ENCODE measurements at regions not wholly inside any gene's neighbourhood (a gene's known extent, or its start where the extent isn't known, plus 50 kb on each side); places are given as distances from the start of the nearest gene placed in this dataset.

DNA sequence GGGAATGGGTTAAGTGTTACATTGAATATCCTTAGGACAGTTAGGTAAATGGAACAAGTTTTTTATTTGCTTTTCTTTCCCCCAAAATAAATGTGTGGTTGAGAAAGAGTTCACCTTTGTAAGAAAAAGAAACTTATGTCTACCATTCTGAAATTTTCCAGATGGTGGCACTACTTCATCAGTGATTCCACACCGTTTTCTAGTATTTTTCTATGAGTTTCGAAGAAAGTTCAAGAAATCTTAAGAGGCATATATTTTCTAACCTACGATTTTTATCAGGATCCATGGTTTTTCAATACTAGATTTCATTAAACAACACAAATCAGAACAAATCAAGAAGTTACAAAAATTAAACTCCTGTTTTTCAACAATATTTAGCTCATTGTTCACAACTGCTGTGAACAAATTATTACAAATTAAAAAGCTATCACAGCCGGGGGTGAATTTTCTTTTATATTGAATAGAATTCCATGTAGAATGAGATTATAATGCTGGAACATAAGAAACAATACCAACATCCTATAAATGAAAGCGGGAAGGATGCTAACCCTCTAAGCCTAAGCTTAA lies 163.1 kb upstream of the NPVF start:
- Mint-ChIP-seq H3K27ac (no peak overlapping the region), H3K36me3 (ENCODE audit: low read depth) (no peaks in the 10 kb centered on the region), H3K27me3 (ENCODE audit: low read depth) (peaks cover 18% of the 10 kb centered on the region), H3K9me3 (ENCODE audit: insufficient read depth) (no peaks in the 10 kb centered on the region), H3K4me3 (no peak overlapping the region), H3K4me1 (ENCODE audit: low read depth) (peaks cover 1% of the 10 kb centered on the region)
- DNase-seq (no peak), ATAC-seq (no peak)
- POLR2A ChIA-PET = no interaction called here
- CTCF ChIA-PET = interaction anchor here (0.7 to 9.5 kb wide), 11 partner anchors 11 to 463 kb away, joined by 3 to 112 read pairs (median 5); no protein-coding TSS in a partner anchor

DNA sequence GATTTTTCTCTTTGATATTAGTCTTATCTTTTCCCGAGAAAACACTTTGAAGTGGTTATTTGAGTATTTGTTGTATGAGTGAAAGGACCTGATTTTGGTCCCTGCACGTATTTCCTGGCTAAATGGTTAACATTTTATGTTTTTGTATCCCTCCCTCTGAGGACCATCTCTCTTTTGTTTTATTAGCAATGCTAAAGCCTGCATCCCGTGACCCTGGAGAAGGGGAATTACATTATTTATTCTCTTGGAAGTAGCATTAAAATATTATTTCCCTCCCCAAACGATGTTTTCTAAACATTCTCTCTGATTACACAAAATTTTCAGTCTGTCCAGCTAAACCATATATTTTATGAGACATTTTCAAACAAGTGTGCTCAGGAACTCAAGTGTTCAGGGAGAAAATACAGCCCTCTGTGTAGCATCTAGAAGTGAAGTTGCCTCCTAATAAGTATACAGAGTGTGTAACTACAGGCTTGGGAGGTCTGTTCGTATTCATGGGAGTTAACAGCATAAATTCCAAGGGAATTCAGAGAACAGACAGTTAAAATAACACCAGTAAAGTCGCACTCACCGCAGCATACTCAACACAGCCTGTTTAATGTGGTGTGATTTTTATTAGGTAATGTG lies 163.8 kb upstream of the NPVF start:
- Mint-ChIP-seq H3K4me1 (ENCODE audit: low read depth) (peaks cover 1% of the 10 kb centered on the region), H3K36me3 (ENCODE audit: low read depth) (no peaks in the 10 kb centered on the region), H3K27ac (no peak overlapping the region), H3K27me3 (ENCODE audit: low read depth) (peaks cover 18% of the 10 kb centered on the region), H3K4me3 (no peak overlapping the region), H3K9me3 (ENCODE audit: insufficient read depth) (no peaks in the 10 kb centered on the region)
- no peak for ATAC-seq
- CTCF ChIA-PET = interaction anchor here (0.7 to 9.5 kb wide), 11 partner anchors 10 to 462 kb away, joined by 3 to 112 read pairs (median 5); no protein-coding TSS in a partner anchor
- POLR2A ChIA-PET = no interaction called here
- no peak for DNase-seq

DNA sequence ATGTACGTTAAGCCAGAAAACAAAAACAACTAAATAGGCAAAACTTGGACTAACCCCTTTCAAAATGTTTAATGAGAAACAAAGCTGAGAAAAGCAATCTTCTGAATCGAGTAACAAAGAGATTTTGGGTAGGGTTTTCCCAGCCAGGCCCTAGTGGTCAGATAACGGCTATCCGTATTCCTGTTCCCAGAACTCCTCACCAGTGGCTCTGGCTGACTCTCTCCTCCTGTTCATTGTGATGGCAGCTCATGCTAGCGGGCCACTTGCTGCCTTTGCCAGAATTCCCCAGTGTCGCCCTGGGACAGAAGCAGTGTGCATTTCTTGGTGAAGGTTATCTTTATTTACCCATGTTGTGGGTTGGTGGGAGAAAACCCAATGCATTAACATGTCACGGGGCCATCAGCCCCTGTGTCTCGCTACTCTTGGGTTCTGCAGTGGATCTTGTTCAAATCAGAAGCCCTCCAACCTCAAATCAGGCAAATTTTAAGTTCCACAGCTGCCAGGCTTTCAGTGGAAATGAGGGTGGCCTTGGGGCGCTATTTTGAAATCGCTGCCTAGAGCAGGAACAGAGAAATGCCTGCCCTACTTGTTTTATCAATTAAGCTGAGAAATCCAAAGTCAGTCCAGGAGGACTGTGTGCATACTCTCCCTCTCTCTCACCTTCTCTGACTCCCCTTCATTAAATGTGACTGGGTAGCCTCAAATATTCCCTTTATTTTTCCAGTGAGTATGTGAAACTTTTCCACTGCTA lies 164.5 kb upstream of the NPVF start:
- CTCF ChIA-PET = interaction anchor here (6.7 to 9.5 kb wide), 2 partner anchors 134 to 173 kb away, joined by 92 to 112 read pairs; no protein-coding TSS in a partner anchor
- H3K36me3 Mint-ChIP-seq (ENCODE audit: low read depth) = no peaks in the 10 kb centered on the region
- POLR2A ChIA-PET = no interaction called here
- no peaks in the 10 kb centered on the region for H3K9me3 Mint-ChIP-seq (ENCODE audit: insufficient read depth)
- H3K27me3 Mint-ChIP-seq (ENCODE audit: low read depth) = peaks cover 15% of the 10 kb centered on the region
- no peak overlapping the region for H3K4me3 Mint-ChIP-seq
- no peak for DNase-seq
- peaks cover 1% of the 10 kb centered on the region for H3K4me1 Mint-ChIP-seq (ENCODE audit: low read depth)
- no peak for ATAC-seq
- no peak overlapping the region for H3K27ac Mint-ChIP-seq

DNA sequence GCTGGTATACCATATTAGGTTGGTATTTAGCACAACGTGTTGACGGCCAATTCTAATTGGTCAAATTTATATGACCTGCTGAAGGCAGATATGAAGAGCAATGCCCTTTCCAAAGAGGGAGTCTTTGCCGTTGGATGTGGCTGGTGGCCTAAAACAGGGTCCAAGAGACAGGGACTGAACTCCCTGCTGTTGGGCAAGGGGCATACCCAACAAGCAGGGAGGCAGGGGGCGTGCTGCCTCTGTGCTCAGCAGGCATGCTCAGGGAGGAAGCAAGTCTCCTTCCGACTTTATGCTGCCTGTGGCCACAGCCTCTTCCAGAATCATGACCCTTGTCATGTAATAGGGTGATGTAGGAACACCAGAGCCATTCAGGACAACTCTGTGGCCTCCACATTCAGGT lies 167.7 kb upstream of the NPVF start:
- H3K4me1 Mint-ChIP-seq (ENCODE audit: low read depth) = peaks cover 1% of the 10 kb centered on the region
- CTCF ChIA-PET = interaction anchor here (0.8 to 9.5 kb wide), 3 partner anchors 136 to 170 kb away, joined by 3 to 112 read pairs (median 4); no protein-coding TSS in a partner anchor
- H3K27me3 Mint-ChIP-seq (ENCODE audit: low read depth) = peaks cover 8% of the 10 kb centered on the region
- H3K27ac Mint-ChIP-seq = no peak overlapping the region
- DNase-seq = no peak
- ATAC-seq = no peak
- H3K9me3 Mint-ChIP-seq (ENCODE audit: insufficient read depth) = no peaks in the 10 kb centered on the region
- no peaks in the 10 kb centered on the region for H3K36me3 Mint-ChIP-seq (ENCODE audit: low read depth)
- no peak overlapping the region for H3K4me3 Mint-ChIP-seq
- POLR2A ChIA-PET = no interaction called here

DNA sequence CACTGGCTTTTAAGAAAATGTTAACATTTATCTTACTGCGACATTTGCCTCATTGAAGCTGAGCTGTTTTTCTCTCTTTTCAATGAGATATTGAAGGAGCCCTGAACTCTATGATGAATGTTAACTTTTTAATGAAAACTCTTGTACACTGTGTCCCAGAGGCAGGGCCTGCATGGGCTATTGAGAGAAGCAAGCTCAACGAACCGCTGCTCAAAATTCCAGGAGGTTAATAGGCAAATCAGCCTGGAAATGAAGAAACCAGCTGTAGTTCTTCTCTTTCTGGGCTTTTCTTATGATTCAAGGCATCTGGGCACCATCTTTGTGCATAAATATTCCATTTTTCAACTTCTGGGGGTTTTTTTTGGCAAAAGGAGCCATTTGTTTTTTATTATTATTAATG lies 168.4 kb upstream of the NPVF start:
- no peak overlapping the region for H3K4me3 Mint-ChIP-seq
- ChIA-PET POLR2A (no interaction called here), CTCF (interaction anchor here (0.8 to 9.5 kb wide), 3 partner anchors 137 to 169 kb away, joined by 3 to 112 read pairs (median 4); no protein-coding TSS in a partner anchor)
- DNase-seq (no peak), ATAC-seq (no peak)
- peaks cover 5% of the 10 kb centered on the region for H3K27me3 Mint-ChIP-seq (ENCODE audit: low read depth)
- H3K9me3 Mint-ChIP-seq (ENCODE audit: insufficient read depth) = no peaks in the 10 kb centered on the region
- no peaks in the 10 kb centered on the region for H3K36me3 Mint-ChIP-seq (ENCODE audit: low read depth)
- H3K27ac Mint-ChIP-seq = no peak overlapping the region
- peaks cover 1% of the 10 kb centered on the region for H3K4me1 Mint-ChIP-seq (ENCODE audit: low read depth)

DNA sequence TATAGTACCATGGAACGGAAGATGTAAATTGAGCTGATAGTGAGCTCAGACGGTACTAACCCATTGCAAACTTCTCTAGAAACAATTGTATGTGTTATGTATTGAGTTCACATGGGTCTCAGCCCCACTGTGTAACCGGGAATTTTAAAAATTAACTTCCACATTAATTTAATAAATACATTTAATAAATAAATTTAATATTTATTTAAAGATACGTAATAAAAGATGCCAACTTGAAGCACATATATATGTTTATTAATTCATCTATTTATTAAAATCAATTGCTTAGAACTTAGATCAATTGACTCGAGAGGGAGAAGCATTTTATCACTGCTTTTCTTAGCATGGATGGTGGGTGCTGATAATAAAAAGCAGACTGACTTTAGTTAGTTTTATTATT lies 170.1 kb upstream of the NPVF start:
- no peak for DNase-seq
- Mint-ChIP-seq H3K4me1 (ENCODE audit: low read depth) (peaks cover 1% of the 10 kb centered on the region), H3K27ac (no peak overlapping the region), H3K4me3 (no peak overlapping the region), H3K27me3 (ENCODE audit: low read depth) (peaks cover 2% of the 10 kb centered on the region), H3K36me3 (ENCODE audit: low read depth) (no peaks in the 10 kb centered on the region), H3K9me3 (ENCODE audit: insufficient read depth) (no peaks in the 10 kb centered on the region)
- ChIA-PET CTCF (no interaction called here), POLR2A (no interaction called here)
- ATAC-seq = no peak

DNA sequence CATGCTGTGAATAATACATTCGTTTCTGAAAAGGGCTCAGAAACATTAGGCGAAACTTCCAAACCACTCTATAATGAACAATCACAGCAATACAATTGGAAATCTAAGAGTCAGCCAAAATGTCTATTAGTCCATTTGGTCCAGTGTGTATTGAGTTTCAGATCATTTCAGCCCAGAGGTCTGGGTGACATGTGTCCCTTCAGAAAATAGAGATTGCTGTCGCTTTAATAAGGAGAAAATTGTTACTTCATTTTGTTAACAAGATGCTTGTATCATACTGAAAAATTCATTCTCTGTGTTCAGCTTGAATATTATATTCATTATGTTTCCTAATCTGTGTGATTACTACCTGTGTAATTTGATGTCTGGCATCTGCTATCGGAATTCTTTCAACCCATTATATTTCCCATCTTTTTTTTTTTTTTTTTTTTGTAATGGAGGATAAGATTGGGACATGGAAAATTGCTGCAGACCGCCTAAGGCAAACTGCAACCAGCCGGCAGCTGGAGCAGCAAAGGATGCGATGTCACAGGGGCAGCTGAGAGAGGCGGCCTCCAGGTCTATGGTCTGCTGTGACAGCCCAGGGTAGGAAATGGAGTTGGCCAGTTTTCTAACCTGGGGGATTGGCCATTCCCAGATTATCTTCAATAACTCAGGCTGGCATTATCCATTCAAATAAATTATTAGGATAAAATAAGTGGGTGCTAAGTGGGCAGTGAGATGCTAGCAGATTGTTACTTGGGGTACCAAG lies 170.9 kb upstream of the NPVF start:
- ChIA-PET CTCF (interaction anchor here (1.1 kb wide), 1 partner anchor 167 kb away, joined by 3 read pairs; no protein-coding TSS in a partner anchor), POLR2A (no interaction called here)
- H3K27me3 Mint-ChIP-seq (ENCODE audit: low read depth) = peaks cover 2% of the 10 kb centered on the region
- H3K9me3 Mint-ChIP-seq (ENCODE audit: insufficient read depth) = no peaks in the 10 kb centered on the region
- DNase-seq (no peak), ATAC-seq (no peak)
- peaks cover 1% of the 10 kb centered on the region for H3K4me1 Mint-ChIP-seq (ENCODE audit: low read depth)
- H3K27ac Mint-ChIP-seq = no peak overlapping the region
- no peaks in the 10 kb centered on the region for H3K36me3 Mint-ChIP-seq (ENCODE audit: low read depth)
- no peak overlapping the region for H3K4me3 Mint-ChIP-seq

DNA sequence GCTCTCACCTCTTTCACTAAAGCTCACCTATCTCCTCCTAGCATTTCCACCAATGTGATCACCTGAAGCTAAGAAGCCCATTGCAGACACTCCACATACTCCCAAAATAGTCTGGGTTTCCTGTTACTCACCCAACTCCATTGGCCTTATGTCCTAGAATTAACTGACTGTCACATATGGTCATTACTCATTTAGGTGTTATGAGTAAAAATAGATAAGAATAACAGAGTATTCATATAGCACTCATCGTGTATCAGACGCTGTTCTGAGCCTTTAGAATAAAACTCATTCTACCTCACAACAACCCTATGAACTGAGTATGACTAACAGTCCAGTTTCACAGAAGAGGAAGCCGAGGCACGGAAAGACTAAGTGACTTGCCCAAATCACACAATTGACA lies 174.2 kb upstream of the NPVF start:
- ATAC-seq (no peak), DNase-seq (no peak)
- H3K27ac Mint-ChIP-seq = no peak overlapping the region
- H3K9me3 Mint-ChIP-seq (ENCODE audit: insufficient read depth) = no peaks in the 10 kb centered on the region
- H3K4me3 Mint-ChIP-seq = no peak overlapping the region
- H3K27me3 Mint-ChIP-seq (ENCODE audit: low read depth) = peaks cover 3% of the 10 kb centered on the region
- POLR2A ChIA-PET = no interaction called here
- CTCF ChIA-PET = interaction anchor here (1.3 to 1.6 kb wide), 2 partner anchors 11 to 163 kb away, joined by 4 to 6 read pairs; no protein-coding TSS in a partner anchor
- no peaks in the 10 kb centered on the region for H3K36me3 Mint-ChIP-seq (ENCODE audit: low read depth)
- no peaks in the 10 kb centered on the region for H3K4me1 Mint-ChIP-seq (ENCODE audit: low read depth)

DNA sequence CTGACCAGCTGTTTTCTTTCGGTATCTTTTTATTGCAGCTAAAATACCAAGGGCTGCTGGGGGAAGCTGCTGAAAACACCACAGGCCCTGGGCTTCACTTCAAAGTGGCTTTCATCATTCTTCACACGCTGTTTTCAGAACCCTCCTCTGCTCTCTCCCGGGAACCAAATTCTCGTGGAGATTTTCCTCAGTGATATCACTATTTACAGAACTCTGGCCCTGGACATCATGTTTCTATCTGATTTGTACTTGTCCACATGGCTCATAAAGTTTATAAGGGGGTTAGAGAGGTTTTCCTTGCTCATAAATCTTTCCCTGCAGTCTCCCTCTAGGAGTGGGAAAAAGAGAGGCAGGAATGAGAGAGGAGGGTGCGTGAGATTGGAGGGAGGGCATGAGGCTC lies 177.4 kb upstream of the NPVF start:
- Mint-ChIP-seq H3K9me3 (ENCODE audit: insufficient read depth) (no peaks in the 10 kb centered on the region), H3K27ac (no peak overlapping the region), H3K4me3 (no peak overlapping the region), H3K4me1 (ENCODE audit: low read depth) (no peaks in the 10 kb centered on the region), H3K27me3 (ENCODE audit: low read depth) (peaks cover 3% of the 10 kb centered on the region), H3K36me3 (ENCODE audit: low read depth) (no peaks in the 10 kb centered on the region)
- CTCF ChIA-PET = no interaction called here
- ATAC-seq (no peak), DNase-seq (no peak)
- POLR2A ChIA-PET = no interaction called here

DNA sequence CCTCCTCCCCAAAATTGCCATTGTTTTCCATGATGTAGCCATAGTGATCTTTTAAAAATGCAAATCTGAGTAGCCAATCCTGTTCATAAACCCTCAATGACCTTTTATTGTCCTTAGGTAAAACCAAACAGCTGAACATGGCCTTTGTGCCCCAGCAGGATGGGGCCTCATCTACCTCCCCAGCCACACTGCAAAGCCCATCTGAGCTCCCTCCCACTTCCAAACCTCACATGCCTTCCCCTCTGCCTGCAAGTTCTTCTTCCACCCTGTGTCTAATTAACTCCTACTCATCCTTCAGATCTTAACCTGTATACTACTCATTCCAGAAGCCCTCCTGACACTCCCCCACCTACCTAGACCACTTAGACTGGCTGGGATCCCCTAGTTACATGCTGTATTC lies 178.8 kb upstream of the NPVF start:
- Mint-ChIP-seq H3K4me3 (no peak overlapping the region), H3K27me3 (ENCODE audit: low read depth) (peaks cover 3% of the 10 kb centered on the region), H3K9me3 (ENCODE audit: insufficient read depth) (no peaks in the 10 kb centered on the region), H3K36me3 (ENCODE audit: low read depth) (no peaks in the 10 kb centered on the region), H3K27ac (no peak overlapping the region), H3K4me1 (ENCODE audit: low read depth) (no peaks in the 10 kb centered on the region)
- DNase-seq (no peak), ATAC-seq (no peak)
- ChIA-PET CTCF (no interaction called here), POLR2A (no interaction called here)

DNA sequence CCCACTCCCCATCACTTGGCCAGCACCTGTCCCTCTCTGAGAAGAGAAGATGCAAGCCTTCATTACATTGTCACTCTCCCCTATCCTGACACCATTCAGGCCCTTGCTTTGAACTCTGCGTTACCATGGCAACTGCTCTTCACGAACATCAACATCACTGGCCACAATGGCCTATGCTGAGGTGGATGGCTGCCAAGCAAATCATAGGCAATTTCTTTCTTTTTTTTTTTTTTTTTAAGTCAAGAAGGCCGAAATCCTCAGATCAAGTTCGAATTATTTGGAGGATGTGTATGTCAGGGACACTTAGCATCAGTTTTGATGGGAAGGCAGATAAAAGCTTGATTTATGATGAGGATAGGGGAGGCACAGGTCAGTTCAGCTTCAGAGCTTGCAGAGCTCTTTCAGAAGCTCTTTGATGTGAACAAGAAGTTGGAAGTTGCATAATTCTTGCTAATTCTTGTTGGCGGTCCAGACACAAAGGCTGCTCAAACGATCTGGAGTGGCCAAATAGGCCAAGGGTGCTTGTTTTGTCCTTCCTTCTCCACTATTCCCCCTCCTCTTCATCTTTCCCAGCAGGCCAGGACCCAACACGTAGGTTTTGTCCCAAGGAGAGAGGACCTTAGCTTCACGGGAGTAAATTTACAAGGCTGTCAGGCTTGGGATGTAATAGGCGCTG lies 179.9 kb upstream of the NPVF start:
- Mint-ChIP-seq H3K4me3 (no peak overlapping the region), H3K9me3 (ENCODE audit: insufficient read depth) (no peaks in the 10 kb centered on the region), H3K36me3 (ENCODE audit: low read depth) (no peaks in the 10 kb centered on the region), H3K27me3 (ENCODE audit: low read depth) (peaks cover 3% of the 10 kb centered on the region), H3K4me1 (ENCODE audit: low read depth) (no peaks in the 10 kb centered on the region), H3K27ac (no peak overlapping the region)
- ChIA-PET CTCF (no interaction called here), POLR2A (no interaction called here)
- DNase-seq (no peak), ATAC-seq (no peak)
